Nephron progenitor cell (in vitro differentiated cells): ENCODE measurements at regions not wholly inside any gene's neighbourhood (a gene's known extent, or its start where the extent isn't known, plus 50 kb on each side); places are given as distances from the start of the nearest gene placed in this dataset.

Source experiments
- DNase-seq: peaks from one replicate; pipeline ENCODE4 v3.0.0; 2021
- H3K27ac Mint-ChIP-seq: 2 replicates; pipeline ENCODE4 v1.8.0; 2021; ENCODE audit warnings: mild to moderate bottlenecking, moderate library complexity, mixed read lengths
- H3K27me3 Mint-ChIP-seq: 2 replicates; pipeline ENCODE4 v1.8.0; 2021; ENCODE audit warnings: mild to moderate bottlenecking, low read depth, mixed read lengths; ENCODE audit not compliant: poor library complexity
- H3K36me3 Mint-ChIP-seq: 2 replicates; pipeline ENCODE4 v1.8.0; 2021; ENCODE audit warnings: low read depth, mixed read lengths
- H3K4me1 Mint-ChIP-seq: 2 replicates; pipeline ENCODE4 v1.8.0; 2021; ENCODE audit warnings: mixed read lengths
- H3K4me3 Mint-ChIP-seq: 2 replicates; pipeline ENCODE4 v1.8.0; 2021; ENCODE audit warnings: mild to moderate bottlenecking, moderate library complexity, mixed read lengths
- H3K9me3 Mint-ChIP-seq: 2 replicates; pipeline ENCODE4 v1.8.0; 2021; ENCODE audit warnings: mild to moderate bottlenecking, moderate library complexity, mixed read lengths
- TF ChIP-seq, protein P1 (sequence below): fragments of 200-600 bp; sonication (generic); IDR thresholded peaks from 2 replicates; pipeline ENCODE4 v1.5.0; 2021; ENCODE audit warnings: antibody characterized with exemption

DNA sequence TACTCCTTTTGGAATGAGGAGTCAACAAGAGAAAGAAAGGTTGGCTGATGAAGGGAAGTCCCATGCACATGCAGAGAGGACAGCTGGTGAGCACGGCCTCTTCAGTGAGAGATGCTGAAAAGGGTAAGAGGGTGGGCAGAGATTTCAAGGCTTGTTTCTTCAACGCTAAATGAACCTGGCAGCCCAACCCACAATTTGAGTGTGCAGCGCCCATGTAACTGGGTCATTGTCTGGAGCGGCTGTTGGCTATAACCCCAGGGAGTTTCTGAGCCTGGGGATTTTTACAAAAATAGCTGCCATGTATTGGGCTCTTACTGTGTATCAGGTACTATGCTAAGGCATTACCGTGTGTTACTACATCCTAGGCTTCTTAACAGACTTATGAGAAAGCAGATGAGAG lies 594.1 kb downstream of the ETS1 start:
- no peaks in the 10 kb centered on the region for H3K36me3 Mint-ChIP-seq
- no peaks in the 10 kb centered on the region for H3K4me1 Mint-ChIP-seq
- no peak for DNase-seq
- no peaks in the 10 kb centered on the region for H3K9me3 Mint-ChIP-seq
- H3K27ac Mint-ChIP-seq, result no peak overlapping the region
- H3K4me3 Mint-ChIP-seq, result no peak overlapping the region
- TF ChIP-seq, protein P1, sequence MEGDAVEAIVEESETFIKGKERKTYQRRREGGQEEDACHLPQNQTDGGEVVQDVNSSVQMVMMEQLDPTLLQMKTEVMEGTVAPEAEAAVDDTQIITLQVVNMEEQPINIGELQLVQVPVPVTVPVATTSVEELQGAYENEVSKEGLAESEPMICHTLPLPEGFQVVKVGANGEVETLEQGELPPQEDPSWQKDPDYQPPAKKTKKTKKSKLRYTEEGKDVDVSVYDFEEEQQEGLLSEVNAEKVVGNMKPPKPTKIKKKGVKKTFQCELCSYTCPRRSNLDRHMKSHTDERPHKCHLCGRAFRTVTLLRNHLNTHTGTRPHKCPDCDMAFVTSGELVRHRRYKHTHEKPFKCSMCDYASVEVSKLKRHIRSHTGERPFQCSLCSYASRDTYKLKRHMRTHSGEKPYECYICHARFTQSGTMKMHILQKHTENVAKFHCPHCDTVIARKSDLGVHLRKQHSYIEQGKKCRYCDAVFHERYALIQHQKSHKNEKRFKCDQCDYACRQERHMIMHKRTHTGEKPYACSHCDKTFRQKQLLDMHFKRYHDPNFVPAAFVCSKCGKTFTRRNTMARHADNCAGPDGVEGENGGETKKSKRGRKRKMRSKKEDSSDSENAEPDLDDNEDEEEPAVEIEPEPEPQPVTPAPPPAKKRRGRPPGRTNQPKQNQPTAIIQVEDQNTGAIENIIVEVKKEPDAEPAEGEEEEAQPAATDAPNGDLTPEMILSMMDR, result no peak
- H3K27me3 Mint-ChIP-seq, result peaks cover 6% of the 10 kb centered on the region

DNA sequence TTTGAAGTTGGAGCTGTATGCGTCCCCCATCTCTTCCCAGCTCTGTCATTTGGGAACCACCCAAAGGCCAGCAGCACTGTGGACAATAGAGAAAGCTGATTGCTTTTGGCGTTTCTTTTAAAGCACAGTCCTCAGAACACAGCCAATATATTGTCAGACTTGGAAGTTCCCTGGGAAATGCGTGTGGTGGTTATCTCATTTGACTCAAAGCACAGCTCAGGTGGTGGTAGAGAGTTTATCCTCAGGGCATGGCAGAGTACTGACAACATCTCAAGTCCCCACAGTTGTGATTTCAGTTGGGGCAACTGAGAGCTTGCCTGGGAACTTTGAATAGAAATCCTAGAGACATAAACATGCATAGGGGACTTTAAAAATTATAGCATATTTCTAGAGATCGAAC lies 601.3 kb downstream of the ETS1 start:
- peaks cover 20% of the 10 kb centered on the region for H3K9me3 Mint-ChIP-seq
- no peak overlapping the region for H3K4me3 Mint-ChIP-seq
- H3K27ac Mint-ChIP-seq, result no peak overlapping the region
- H3K36me3 Mint-ChIP-seq, result no peaks in the 10 kb centered on the region
- TF ChIP-seq, protein P1, result no peak
- no peaks in the 10 kb centered on the region for H3K4me1 Mint-ChIP-seq
- DNase-seq, result no peak
- H3K27me3 Mint-ChIP-seq, result no peaks in the 10 kb centered on the region

DNA sequence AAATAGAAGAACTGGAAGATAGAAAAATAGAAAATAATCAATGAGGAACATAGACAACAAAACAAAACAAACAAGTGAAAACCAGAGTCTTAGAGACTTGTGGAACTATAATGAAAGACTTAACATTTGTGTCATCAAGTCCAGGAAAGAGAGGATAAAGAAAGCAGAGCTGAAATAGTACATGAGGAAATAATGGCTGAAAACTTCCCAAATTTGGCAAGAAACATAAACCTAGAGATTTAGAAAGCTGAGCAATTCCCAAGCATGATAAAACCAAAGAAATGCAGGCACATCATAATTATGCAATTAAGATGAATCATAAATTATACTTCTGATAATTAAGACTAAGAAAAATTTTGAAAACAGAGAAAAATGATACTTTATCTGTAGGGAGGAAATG lies 614.5 kb downstream of the ETS1 start:
- Mint-ChIP-seq H3K27me3 (no peaks in the 10 kb centered on the region), H3K9me3 (peaks cover 14% of the 10 kb centered on the region), H3K4me3 (no peak overlapping the region), H3K27ac (no peak overlapping the region), H3K36me3 (no peaks in the 10 kb centered on the region), H3K4me1 (no peaks in the 10 kb centered on the region)
- no peak for DNase-seq
- TF ChIP-seq, protein P1, result no peak

DNA sequence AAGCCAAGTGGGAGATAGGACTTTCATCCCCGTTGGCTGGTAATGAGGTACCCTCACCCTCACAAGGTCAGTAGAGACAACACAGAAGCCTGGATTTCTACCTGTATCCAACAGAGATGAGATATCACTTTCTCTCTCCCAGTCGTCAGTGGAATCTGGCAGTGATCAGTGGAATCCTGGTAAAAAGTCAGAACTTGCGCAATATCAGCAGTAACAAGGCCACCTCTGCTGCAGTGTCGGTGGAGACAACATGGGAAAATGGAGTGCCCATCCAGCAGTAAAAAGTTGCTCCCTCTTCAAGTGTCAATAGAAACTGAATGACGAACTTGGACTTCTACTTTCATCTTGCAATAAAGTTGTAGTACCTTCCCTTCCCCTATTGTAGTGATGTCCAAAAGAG lies 615.9 kb downstream of the ETS1 start:
- TF ChIP-seq, protein P1, result no peak
- Mint-ChIP-seq H3K4me1 (no peaks in the 10 kb centered on the region), H3K27me3 (no peaks in the 10 kb centered on the region), H3K27ac (no peak overlapping the region), H3K9me3 (peaks cover 8% of the 10 kb centered on the region), H3K4me3 (no peak overlapping the region), H3K36me3 (no peaks in the 10 kb centered on the region)
- no peak for DNase-seq

DNA sequence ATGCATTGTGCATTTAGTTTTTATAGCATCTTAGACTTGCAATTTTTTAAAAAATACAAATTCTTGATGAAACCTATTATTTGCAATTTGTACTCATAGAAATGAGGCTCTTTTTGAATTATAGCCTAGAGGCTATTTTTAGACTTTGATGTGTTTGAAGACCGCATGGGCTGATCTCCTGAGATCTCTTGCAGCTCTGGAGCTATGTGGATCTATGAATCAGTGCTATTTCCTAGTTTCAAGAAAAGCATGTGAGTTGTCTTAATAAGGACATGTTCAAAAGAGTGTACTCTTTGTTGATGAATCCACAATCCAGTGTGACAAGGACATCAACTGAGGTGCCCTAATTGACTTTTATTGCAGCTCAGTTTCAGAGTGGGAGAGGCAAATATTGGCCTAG lies 620.5 kb downstream of the ETS1 start:
- TF ChIP-seq, protein P1, result no peak
- H3K36me3 Mint-ChIP-seq, result no peaks in the 10 kb centered on the region
- no peak for DNase-seq
- no peak overlapping the region for H3K4me3 Mint-ChIP-seq
- H3K27ac Mint-ChIP-seq, result no peak overlapping the region
- peaks cover 6% of the 10 kb centered on the region for H3K9me3 Mint-ChIP-seq
- H3K27me3 Mint-ChIP-seq, result peaks cover 5% of the 10 kb centered on the region
- peaks cover 4% of the 10 kb centered on the region for H3K4me1 Mint-ChIP-seq

DNA sequence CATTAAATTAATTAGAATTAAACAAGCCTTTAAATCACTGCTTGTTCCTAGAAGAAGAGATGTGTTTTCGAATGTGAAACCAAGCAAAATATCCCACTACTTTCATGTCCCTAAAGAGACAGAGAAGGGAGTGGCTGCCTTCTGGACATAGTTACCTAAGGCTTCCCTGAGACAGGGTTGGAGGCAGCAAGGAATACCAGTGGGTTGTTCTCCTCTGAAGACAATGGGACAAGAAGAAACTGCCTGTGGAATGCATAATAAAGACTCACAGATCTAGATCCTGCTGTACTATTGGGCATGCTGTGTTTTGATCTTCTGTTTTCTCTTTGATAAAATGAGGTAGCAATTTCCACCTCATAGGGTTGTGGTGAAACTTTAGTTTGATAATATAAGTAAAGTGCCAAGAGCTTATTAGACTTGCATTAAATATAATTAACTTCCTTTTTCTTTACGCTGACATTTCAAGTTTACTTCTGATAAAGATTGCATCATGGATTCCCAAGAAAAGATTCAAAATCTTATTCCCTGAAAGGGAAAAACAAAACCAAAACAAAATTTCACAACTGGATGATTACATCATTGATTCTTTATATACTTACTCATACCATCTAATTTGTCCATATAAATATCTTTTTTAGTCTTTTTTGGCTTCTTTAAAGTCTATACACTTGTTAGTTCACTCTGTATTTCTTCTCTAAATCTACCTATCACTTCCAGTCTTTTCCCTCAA lies 621.3 kb downstream of the ETS1 start:
- TF ChIP-seq, protein P1, result no peak
- DNase-seq, result no peak
- H3K27me3 Mint-ChIP-seq, result peaks cover 5% of the 10 kb centered on the region
- H3K27ac Mint-ChIP-seq, result no peak overlapping the region
- H3K4me1 Mint-ChIP-seq, result peaks cover 8% of the 10 kb centered on the region
- no peaks in the 10 kb centered on the region for H3K36me3 Mint-ChIP-seq
- peaks cover 6% of the 10 kb centered on the region for H3K9me3 Mint-ChIP-seq
- no peak overlapping the region for H3K4me3 Mint-ChIP-seq
